Uterus (tissue), 2 donors: ENCODE measurements at regions not wholly inside any gene's neighbourhood (a gene's known extent, or its start where the extent isn't known, plus 50 kb on each side); places are given as distances from the start of the nearest gene placed in this dataset.

ENCODE experiments used
- CTCF ChIP-seq, 4 experiments: fragments of 200-600 bp in 2 of 4; fragments of 450-650 bp in 2 of 4; sonication (generic) in 2 of 4; IDR thresholded peaks; one replicate each; pipeline ENCODE4 v1.5.1; 2016 to 2019; ENCODE audit warnings: antibody characterized with exemption in 4 of 4, mild to moderate bottlenecking in 2 of 4, moderate library complexity in 1 of 4
- POLR2A ChIP-seq, 2 donors: fragments of 450-650 bp; IDR thresholded peaks; one replicate each; pipeline ENCODE4 v1.6.1; 2016; ENCODE audit warnings: antibody characterized with exemption in 2 of 2, mild to moderate bottlenecking in 1 of 2, moderate library complexity in 1 of 2

DNA sequence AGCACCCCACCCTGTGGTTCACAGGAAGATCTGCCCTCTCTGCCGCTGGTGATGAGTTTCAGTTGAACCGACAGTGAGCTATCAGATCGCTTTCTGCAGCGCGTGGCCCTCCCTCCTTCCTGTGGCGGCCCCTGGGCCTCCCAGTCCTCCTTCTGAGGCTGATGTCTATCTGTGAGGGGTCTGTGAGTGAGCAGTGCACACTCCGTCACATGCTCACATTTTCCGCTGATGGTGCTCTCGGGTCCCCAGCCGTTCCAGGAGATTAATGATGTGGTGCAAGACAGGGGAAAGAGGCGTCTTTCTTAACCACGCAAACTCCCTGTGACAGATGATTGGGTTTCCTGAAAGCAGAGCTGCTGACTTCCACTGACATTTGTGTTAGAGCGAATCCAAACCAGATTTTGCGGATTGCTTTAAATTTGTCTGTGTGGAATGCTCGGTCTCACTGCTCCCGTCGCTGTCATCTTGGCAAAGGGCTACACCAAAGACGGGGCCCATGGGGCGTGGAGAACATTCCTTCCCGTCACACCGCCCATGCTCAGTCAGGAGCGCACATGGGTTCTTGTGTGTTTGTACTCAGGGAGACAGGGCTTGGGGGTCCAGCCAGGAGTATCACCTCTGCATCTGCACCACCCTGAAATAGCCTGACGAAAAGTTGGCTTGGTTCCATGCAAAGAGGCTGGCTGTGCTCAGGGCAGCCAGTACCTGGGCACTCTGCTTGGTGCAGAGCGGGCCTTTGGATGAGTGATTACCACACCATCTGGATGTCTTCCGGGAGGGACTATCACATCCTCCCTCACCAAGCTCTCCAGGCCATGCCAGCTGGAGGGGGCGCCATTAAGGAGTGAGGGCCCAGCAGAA, 154.7 kb upstream of the HS6ST1 start:
- TF ChIP-seq CTCF (IDR thresholded peaks at IDR 0.05): no peak
- TF ChIP-seq POLR2A (IDR thresholded peaks at IDR 0.05): no peak
